ENCODE measurements at regions not wholly inside any gene's neighbourhood (a gene's known extent, or its start where the extent isn't known, plus 50 kb on each side); places are given as distances from the start of the nearest gene placed in this dataset.

- intact Hi-C loops (cut with micrococcal nuclease) = no loop called here
- CTCF ChIA-PET = no interaction called here
- H3K9me3 Mint-ChIP-seq = peaks cover 6% of the 10 kb centered on the region
- POLR2A ChIA-PET = no interaction called here
- no peak overlapping the region for H3K27ac Mint-ChIP-seq
- ATAC-seq (no peak), DNase-seq (no peak)
- no peak for TF ChIP-seq CTCF (IDR thresholded peaks at IDR 0.05)
- no peaks in the 10 kb centered on the region for H3K27me3 Mint-ChIP-seq
- no peaks in the 10 kb centered on the region for H3K4me1 Mint-ChIP-seq (ENCODE audit: low read depth)
- no peak overlapping the region for H3K4me3 Mint-ChIP-seq
- H3K36me3 Mint-ChIP-seq (ENCODE audit: low read depth) = no peaks in the 10 kb centered on the region
Observed at GRCh38 chr12:115386946-115387345, 703.0 kb upstream of the TBX3 start.

- POLR2A ChIA-PET = no interaction called here
- no peak for TF ChIP-seq CTCF (IDR thresholded peaks at IDR 0.05)
- Mint-ChIP-seq H3K4me3 (no peak overlapping the region), H3K27me3 (peaks cover 1% of the 10 kb centered on the region), H3K27ac (no peak overlapping the region), H3K4me1 (ENCODE audit: low read depth) (no peaks in the 10 kb centered on the region), H3K9me3 (peaks cover 3% of the 10 kb centered on the region), H3K36me3 (ENCODE audit: low read depth) (no peaks in the 10 kb centered on the region)
- CTCF ChIA-PET = no interaction called here
- no peak for DNase-seq
- no peak for ATAC-seq
- intact Hi-C loops (cut with micrococcal nuclease) = no loop called here
Observed at GRCh38 chr12:115385141-115385540, 701.2 kb upstream of the TBX3 start.

- H3K4me1 Mint-ChIP-seq (ENCODE audit: low read depth) = no peaks in the 10 kb centered on the region
- peaks cover 1% of the 10 kb centered on the region for H3K27me3 Mint-ChIP-seq
- peaks cover under 1% of the 10 kb centered on the region for H3K9me3 Mint-ChIP-seq
- no peaks in the 10 kb centered on the region for H3K36me3 Mint-ChIP-seq (ENCODE audit: low read depth)
- intact Hi-C loops (cut with micrococcal nuclease) = no loop called here
- TF ChIP-seq CTCF (IDR thresholded peaks at IDR 0.05) = no peak
- H3K27ac Mint-ChIP-seq = no peak overlapping the region
- ChIA-PET POLR2A (interaction anchor here (1.2 kb wide), 1 partner anchor 10 kb away, joined by 3 read pairs; no protein-coding TSS in a partner anchor), CTCF (no interaction called here)
- no peak for DNase-seq
- no peak for ATAC-seq
- H3K4me3 Mint-ChIP-seq = no peak overlapping the region
Observed at GRCh38 chr12:115384391-115384790, 700.4 kb upstream of the TBX3 start.

GRCh38 chr12:115383668-115384067, 699.7 kb upstream of the TBX3 start:
- no peak for ATAC-seq
- intact Hi-C loops (cut with micrococcal nuclease) = no loop called here
- H3K36me3 Mint-ChIP-seq (ENCODE audit: low read depth) = no peaks in the 10 kb centered on the region
- H3K4me3 Mint-ChIP-seq = no peak overlapping the region
- H3K27ac Mint-ChIP-seq = no peak overlapping the region
- POLR2A ChIA-PET = interaction anchor here (1.2 kb wide), 1 partner anchor 10 kb away, joined by 3 read pairs; no protein-coding TSS in a partner anchor
- TF ChIP-seq CTCF (IDR thresholded peaks at IDR 0.05) = no peak
- no peaks in the 10 kb centered on the region for H3K4me1 Mint-ChIP-seq (ENCODE audit: low read depth)
- no peaks in the 10 kb centered on the region for H3K9me3 Mint-ChIP-seq
- H3K27me3 Mint-ChIP-seq = peaks cover 1% of the 10 kb centered on the region
- DNase-seq = no peak
- CTCF ChIA-PET = no interaction called here

GRCh38 chr12:115382681-115383080, 698.7 kb upstream of the TBX3 start:
- intact Hi-C loops (cut with micrococcal nuclease) = no loop called here
- H3K4me1 Mint-ChIP-seq (ENCODE audit: low read depth) = no peaks in the 10 kb centered on the region
- ChIA-PET POLR2A (no interaction called here), CTCF (no interaction called here)
- DNase-seq (no peak), ATAC-seq (no peak)
- no peak overlapping the region for H3K27ac Mint-ChIP-seq
- no peak overlapping the region for H3K4me3 Mint-ChIP-seq
- peaks cover 1% of the 10 kb centered on the region for H3K27me3 Mint-ChIP-seq
- H3K36me3 Mint-ChIP-seq (ENCODE audit: low read depth) = no peaks in the 10 kb centered on the region
- H3K9me3 Mint-ChIP-seq = no peaks in the 10 kb centered on the region
- no peak for TF ChIP-seq CTCF (IDR thresholded peaks at IDR 0.05)

All from activated CD8-positive, alpha-beta T cell treated with anti-CD3 and anti-CD28 coated beads for 36 hours (primary cell).